ENCODE measurements at regions not wholly inside any gene's neighbourhood (a gene's known extent, or its start where the extent isn't known, plus 50 kb on each side); places are given as distances from the start of the nearest gene placed in this dataset.

DNA sequence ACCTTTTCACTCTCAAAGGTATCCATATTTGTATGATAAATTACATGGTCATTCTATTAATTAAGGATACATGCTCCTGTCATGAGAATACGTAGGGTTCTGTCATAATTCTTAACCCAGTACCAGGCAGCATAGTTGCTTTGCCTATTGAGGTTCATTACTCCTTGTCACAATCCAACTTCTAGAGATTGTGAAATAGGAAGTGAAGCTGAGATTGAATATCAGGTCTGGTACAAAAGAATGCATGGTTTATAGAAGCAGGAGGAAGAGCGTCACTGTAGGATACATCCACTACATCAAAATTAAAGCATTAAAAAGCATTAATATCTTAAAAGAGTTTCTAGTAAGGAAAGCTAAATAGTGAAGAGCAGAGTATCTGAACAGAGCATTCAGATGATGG lies 647.0 kb downstream of the IQCM start:
- TF ChIP-seq, protein P1, sequence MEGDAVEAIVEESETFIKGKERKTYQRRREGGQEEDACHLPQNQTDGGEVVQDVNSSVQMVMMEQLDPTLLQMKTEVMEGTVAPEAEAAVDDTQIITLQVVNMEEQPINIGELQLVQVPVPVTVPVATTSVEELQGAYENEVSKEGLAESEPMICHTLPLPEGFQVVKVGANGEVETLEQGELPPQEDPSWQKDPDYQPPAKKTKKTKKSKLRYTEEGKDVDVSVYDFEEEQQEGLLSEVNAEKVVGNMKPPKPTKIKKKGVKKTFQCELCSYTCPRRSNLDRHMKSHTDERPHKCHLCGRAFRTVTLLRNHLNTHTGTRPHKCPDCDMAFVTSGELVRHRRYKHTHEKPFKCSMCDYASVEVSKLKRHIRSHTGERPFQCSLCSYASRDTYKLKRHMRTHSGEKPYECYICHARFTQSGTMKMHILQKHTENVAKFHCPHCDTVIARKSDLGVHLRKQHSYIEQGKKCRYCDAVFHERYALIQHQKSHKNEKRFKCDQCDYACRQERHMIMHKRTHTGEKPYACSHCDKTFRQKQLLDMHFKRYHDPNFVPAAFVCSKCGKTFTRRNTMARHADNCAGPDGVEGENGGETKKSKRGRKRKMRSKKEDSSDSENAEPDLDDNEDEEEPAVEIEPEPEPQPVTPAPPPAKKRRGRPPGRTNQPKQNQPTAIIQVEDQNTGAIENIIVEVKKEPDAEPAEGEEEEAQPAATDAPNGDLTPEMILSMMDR (IDR thresholded peaks at IDR 0.05) = no peak
- TF ChIP-seq POLR2A (IDR thresholded peaks at IDR 0.05) = no peak

All from Peyer's patch (tissue), 4 donors.